ENCODE measurements at regions not wholly inside any gene's neighbourhood (a gene's known extent, or its start where the extent isn't known, plus 50 kb on each side); places are given as distances from the start of the nearest gene placed in this dataset.

DNA sequence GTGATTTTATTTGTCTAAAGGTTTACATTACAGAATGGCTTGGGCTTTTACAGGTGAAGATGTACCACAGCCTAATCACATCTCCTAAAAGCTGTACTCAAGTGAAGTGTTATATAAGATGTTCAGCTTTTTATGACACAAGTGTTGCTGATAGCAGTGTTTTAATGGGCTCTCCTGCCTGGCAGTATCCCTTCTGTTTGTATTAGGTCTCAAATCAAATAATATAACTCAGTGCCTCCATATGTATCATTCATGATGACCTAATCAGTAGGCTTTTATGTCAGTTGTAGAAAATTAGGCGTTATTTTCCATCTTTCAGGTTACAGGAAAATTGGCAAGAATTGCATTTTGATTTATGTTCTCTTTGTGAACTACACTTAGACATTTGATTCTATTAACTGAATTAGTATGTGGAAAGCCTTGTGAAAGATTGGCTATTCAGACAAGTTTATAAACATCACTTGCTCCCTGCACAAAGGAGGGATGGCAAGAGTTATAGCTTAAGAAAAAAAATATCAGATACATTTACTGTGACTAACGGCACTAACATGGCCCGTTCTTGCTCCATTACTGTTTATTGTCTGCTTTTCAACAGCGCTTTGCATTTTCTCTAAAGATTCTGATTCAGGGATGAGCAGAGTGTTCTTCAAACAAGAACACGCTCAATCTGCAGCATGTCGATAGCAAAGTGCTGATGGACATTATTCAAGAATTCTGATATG, 143.7 kb upstream of the DIO2 start:
- Histone ChIP-seq H2AFZ (ENCODE audit: low read length) (no peak overlapping the region), H3K27me3 (ENCODE audit: insufficient read depth, low read length) (no peaks in the 10 kb centered on the region), H4K20me1 (ENCODE audit: control insufficient read depth, insufficient read depth, insufficient read length) (no peaks in the 10 kb centered on the region), H3K79me1 (ENCODE audit: insufficient read depth, low read depth, low read length, poor library complexity, severe bottlenecking) (no peaks in the 10 kb centered on the region), H2BK12ac (ENCODE audit: insufficient read length, low read depth, low read length) (no peak overlapping the region), H2AK5ac (ENCODE audit: insufficient read length, low read length) (no peak overlapping the region), H3K23ac (ENCODE audit: insufficient read length, low read depth, low read length) (no peak overlapping the region), H2BK20ac (ENCODE audit: low read depth, low read length, poor library complexity, severe bottlenecking) (no peak overlapping the region), H2BK120ac (ENCODE audit: low read depth, low read length, poor library complexity, severe bottlenecking) (no peak overlapping the region), H3K18ac (ENCODE audit: insufficient read length, low read depth, low read length) (no peak overlapping the region), H2BK5ac (ENCODE audit: insufficient read length, low read length) (no peak overlapping the region), H2BK15ac (ENCODE audit: low read depth, low read length) (no peak overlapping the region), H3K79me2 (ENCODE audit: insufficient read depth, low read length) (no peaks in the 10 kb centered on the region), H3K9ac (ENCODE audit: extremely low read depth, insufficient read length, low read length) (no peak overlapping the region), H3K27ac (ENCODE audit: insufficient read length, low read depth, low read length) (no peak overlapping the region), H4K8ac (replicated peaks; ENCODE audit: insufficient read length, low read depth, low read length) (no peak overlapping the region), H4K91ac (ENCODE audit: insufficient read length, low read depth, low read length) (no peak overlapping the region), H3K14ac (ENCODE audit: insufficient read depth, low read length) (no peak overlapping the region), H3K9me3 (ENCODE audit: control insufficient read depth, low read depth, low read length) (no peaks in the 10 kb centered on the region), H3K4me1 (ENCODE audit: insufficient read depth, low read length) (no peaks in the 10 kb centered on the region), H3K23me2 (ENCODE audit: insufficient read length, low read depth, low read length, poor library complexity, severe bottlenecking) (no peaks in the 10 kb centered on the region), H3K4ac (ENCODE audit: low read depth, low read length) (no peak overlapping the region), H3K4me2 (ENCODE audit: insufficient read depth, insufficient read length, low read length) (no peak overlapping the region), H3K56ac (ENCODE audit: insufficient read length, low read depth, low read length) (no peak overlapping the region), H3T11ph (ENCODE audit: low read length) (no peak overlapping the region), H4K5ac (ENCODE audit: insufficient read length, low read depth, low read length) (no peak overlapping the region)
- TF ChIP-seq, protein P1, sequence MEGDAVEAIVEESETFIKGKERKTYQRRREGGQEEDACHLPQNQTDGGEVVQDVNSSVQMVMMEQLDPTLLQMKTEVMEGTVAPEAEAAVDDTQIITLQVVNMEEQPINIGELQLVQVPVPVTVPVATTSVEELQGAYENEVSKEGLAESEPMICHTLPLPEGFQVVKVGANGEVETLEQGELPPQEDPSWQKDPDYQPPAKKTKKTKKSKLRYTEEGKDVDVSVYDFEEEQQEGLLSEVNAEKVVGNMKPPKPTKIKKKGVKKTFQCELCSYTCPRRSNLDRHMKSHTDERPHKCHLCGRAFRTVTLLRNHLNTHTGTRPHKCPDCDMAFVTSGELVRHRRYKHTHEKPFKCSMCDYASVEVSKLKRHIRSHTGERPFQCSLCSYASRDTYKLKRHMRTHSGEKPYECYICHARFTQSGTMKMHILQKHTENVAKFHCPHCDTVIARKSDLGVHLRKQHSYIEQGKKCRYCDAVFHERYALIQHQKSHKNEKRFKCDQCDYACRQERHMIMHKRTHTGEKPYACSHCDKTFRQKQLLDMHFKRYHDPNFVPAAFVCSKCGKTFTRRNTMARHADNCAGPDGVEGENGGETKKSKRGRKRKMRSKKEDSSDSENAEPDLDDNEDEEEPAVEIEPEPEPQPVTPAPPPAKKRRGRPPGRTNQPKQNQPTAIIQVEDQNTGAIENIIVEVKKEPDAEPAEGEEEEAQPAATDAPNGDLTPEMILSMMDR (conservative IDR thresholded peaks at IDR 0.05), result no peak
- no CpG with 5 or more reads among the region's 6 CpGs for WGBS (ENCODE audit: extremely low coverage, insufficient read length, low lambda C conversion rate)
- H3K4me1 Mint-ChIP-seq, result no peaks in the 10 kb centered on the region
- no peak overlapping the region for H3K4me3 Mint-ChIP-seq
- no peaks in the 10 kb centered on the region for H3K9me3 Mint-ChIP-seq
- no peaks in the 10 kb centered on the region for H3K36me3 Mint-ChIP-seq (ENCODE audit: insufficient read depth in 1 of 3, low read depth in 3 of 3)
- no peaks in the 10 kb centered on the region; the same call in 1 of the 2 replicates for H3K27me3 Mint-ChIP-seq (ENCODE audit: low read depth)
- H3K27ac Mint-ChIP-seq, result no peak overlapping the region
- no peak for DNase-seq

Measured in H9 (cell line).